ENCODE measurements at regions not wholly inside any gene's neighbourhood (a gene's known extent, or its start where the extent isn't known, plus 50 kb on each side); places are given as distances from the start of the nearest gene placed in this dataset.
"Not testable (repeated sequence)": the region's sequence is repeated elsewhere in the genome, so short reads cannot be mapped to it uniquely, and the experiment has no call there.

DNA sequence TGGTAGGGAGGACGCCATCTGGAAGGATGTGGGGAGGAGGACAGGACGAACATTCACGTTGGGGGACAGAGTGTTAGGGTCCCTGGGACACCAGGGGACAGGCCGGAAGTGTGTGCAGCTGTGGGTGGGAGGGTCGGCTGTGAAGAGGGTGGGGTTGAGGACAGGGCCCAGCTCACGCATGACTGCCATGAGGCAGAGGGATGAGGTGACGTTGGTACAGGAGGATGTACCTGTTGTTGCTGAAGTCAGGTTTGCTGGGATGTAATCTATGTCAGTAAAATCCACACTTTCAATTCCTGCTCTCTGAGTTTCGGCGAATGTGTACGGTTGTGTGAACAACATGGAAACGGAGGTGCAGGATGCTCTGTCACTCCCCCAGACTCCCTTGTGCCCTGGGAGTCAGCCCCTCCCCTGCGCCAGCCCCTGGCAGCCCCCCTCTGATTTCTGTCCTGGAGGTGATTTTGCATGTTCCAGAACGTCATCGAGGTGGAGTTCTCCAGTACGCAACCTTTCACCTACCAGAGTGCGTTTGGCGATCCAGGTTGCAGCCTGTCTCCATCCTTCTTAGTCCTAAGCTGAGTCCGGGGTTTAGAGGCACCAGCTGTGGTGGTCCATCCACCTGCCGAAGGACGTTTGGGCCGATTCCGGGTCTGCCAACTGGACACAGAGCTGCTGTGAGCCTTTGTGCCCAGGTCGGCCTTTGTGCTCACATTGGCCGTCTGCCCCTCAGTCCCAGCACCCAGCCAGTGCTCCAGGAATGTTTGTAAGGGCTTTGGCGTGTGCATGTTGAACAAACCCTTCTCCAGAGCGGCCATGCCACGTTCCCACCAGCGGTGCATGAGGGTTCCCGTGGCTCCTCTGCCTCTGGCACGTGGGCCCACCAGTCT, 203.2 kb downstream of the NPIPB11 start:
- DNase-seq (ENCODE audit: low read depth in 3 of 3, low spot score in 2 of 3): not testable (repeated sequence)

DNA sequence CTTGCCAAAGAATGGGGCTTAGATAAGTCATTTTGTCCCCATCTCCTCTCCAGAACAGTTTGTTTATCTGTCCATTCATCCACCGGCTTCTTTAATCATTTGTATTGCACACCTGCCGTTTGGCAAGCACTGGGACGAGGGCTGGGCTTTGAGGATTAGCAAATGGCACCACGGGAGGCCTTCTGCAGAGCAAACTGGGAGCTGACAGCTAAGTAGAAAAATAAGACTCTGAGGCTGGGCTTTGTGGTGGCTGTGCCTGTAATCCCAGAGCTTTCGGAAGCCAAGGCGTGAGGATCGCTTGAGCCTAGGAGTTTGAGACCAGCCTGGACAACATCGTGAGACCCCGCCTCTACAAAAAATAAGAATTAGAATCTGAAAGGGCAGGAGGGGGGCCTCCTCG, 203.9 kb downstream of the NPIPB11 start:
- not testable (repeated sequence) for DNase-seq (ENCODE audit: low read depth in 3 of 3, low spot score in 2 of 3)

DNA sequence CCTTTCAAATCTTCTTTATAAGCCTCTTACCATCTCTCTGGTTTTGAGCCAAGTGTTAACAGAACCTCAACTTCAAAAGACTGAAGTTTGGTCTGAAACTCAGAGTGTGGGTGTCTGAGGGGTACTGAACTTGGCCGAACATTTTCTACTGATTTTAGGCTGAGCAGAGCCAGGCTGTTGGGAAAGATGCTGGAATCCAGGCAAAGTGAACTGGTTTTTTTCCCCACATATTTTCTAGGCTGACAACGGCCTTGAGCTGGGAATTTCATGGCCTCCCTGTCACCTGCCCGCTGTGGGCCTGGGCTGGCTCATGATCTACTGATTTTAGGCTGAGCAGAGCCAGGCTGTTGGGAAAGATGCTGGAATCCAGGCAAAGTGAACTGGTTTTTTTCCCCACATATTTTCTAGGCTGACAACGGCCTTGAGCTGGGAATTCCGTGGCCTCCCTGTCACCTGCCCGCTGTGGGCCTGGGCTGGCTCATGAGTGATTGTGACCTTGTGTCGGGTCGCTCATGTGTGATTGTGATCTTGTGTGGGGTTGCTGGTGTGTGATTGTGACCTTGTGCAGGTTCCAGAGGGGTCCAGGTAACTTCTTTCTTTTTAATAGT, 204.4 kb downstream of the NPIPB11 start:
- not testable (repeated sequence) for DNase-seq (ENCODE audit: low read depth in 3 of 3, low spot score in 2 of 3)

DNA sequence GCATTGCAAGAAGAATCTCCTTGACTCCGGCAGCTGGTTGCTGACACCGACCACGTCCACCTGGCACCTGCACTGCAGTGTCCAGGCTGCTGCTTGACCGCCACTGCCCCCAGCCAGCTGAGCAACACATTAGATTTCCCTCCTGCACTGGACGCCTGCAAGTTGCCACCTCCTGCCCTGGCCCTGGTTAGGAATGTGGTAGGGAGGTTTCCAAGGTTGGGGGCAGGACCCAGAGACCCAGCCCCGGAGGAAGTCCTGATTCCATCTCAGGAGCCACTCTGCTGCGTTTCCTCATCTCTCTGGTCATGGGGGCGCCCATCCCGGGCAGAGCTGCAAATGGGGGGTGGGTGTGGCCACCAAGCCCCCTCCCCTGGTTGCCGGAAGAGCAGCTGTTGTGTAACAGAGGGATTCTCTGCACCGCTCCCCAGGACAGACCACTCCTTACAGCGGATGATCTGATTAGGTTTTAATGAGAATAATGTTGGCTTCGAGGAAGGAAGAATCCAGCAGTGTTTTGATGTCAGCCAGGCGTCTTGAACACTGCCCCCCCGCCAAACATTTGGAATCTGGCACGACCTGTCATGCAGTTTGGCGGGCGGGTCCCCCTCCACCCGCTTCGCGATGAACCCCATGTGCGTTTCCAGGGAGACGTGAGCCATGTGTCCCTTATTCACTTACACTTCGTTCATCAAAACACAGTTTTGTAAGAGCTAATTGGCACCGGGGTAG, 205.1 kb downstream of the NPIPB11 start:
- DNase-seq (ENCODE audit: low read depth in 3 of 3, low spot score in 2 of 3): not testable (repeated sequence)

DNA sequence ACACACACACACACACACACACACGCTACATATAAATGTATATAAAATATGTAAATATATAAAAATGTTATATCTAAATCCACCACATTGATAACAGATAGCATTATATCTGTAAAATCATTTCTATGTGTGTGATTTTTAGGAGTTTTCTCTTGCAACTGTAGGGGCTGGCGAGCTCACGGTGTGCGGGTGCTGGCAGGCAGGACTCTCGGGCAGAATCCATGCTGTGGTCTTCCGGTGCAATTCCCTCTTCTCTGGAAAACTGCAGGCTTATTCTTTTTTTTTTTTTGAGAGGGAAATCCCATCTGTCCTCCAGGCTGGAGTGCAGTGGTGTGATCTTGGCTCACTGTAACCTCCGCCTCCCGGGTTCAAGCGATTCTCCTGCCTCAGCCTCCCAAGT, 205.8 kb downstream of the NPIPB11 start:
- DNase-seq (ENCODE audit: low read depth in 3 of 3, low spot score in 2 of 3): not testable (repeated sequence)

DNA sequence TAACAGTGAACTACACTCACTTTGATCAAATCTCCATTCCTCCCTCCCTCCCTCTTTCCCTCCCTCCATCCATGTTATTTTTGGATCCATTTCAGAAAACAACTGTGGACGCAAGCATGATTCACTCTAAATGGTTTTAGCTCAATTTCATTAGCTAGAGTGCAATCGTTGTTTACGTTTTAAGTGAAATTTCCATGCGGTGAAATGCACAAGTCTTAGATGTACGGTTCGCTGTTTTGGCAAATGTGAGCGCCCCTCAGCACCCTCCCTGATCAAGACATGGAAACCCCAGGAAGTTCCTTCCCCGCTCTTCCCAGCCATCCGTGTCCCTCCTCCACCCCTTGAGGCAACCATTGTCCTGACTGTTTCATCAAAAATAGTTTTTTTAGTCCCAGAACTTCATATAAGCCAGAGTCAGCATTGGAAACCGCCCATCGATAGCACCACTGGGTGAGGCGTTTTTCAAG, 206.3 kb downstream of the NPIPB11 start:
- DNase-seq (ENCODE audit: low read depth in 3 of 3, low spot score in 2 of 3): not testable (repeated sequence)

DNA sequence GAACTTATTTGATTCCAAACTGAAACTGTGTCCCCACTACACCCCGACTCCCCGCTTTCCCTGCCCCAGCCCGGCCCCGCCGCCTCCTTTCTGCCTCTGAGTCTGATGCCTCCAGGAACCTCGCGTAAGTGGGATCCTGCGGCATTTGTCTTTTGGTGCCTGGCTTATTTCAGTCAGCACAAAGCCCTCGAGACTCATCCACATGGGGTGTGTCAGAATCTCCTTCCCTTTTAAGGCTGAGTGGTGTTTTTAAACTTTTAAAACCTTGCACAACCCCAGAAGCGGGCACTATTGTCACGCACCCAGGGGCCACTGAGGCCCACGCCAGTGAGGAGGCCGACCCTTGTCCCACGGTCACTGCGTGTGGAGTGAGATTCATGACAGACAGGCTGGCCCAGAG, 206.9 kb downstream of the NPIPB11 start:
- DNase-seq (ENCODE audit: low read depth in 3 of 3, low spot score in 2 of 3): not testable (repeated sequence)

DNA sequence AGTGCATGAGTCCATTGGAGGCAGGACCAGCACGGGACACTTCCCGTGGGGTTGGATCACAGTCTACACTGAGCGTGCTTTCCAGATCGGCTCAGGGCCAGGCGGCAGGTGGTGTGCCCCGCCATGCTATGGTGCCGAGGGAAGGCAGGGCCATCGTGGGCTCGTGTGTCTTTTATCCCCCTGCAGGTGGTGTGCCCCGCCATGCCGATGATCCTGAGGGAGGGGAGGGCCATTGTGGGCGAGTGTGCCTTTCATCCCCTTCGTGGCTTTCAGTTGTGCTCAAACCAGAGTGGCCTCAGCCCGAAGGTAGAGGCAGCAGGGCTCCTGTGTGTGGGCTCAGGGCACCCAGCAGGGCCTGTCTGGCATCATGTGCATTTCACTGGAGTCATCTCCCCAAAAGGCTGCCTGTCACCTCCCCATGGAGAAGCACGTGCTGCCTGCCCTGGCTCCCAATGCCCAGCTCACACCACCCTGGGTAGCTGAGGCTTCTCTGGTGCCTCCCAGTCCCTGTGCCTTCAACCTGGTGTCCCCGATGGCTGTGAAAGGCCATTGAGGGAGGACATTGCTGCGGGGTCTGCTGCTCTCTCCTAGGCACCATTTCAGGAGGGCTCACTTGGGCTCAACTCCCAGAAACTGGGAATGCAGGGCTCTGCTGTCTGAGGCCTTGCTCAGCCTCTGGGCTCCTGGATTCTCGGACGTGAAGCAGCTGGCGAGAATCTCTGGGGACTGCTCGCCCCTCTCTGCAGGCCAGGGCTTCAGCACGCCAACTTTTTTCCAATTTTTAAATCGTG, 207.6 kb downstream of the NPIPB11 start:
- no peak for DNase-seq (ENCODE audit: low read depth in 3 of 3, low spot score in 2 of 3)

DNA sequence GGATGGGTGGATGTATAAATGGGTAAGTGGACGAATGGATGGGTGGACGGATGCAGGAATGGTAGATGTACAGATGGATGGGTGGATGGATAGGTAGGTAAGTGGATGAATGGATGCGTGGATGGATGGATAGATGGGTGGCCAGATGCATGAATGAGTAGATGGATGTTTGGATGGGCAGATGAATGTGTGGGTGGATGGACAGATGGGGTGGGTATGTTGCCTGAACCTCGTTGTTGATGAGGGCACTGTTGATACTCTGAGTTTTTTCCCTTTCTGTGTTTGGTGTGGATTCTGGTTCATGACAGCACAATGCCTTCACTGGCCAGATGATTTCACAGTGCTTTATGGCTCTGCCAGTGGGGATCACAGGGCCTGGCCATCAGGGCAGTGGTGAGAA, 208.3 kb downstream of the NPIPB11 start:
- DNase-seq (ENCODE audit: low read depth in 3 of 3, low spot score in 2 of 3): no peak

DNA sequence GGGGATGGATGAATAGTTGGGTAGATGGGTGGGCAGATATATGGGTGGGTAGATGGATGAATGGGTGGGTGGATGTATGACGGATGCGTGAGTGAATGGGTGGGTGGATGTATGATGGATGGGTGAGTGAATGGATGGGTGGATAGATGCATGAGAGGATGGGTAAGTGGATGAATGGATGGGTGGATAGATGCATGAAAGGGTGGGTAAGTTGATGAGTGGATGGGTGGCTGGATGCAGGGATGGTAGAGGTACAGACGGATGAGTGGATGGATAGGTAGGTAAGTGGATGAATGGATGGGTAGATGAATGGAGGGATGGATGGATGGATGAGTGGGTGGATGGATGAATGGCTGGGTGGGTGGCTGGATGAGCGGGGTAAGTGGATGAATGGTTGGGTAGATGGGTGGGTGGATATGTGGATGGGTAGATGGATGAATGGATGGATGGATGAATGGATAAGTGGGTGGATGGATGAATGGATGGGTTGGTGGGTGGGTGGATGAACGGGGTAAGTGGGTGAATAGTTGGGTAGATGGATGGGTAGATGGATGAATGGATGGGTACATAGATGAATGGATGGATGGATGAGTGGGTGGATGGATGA, 208.9 kb downstream of the NPIPB11 start:
- DNase-seq (ENCODE audit: low read depth in 3 of 3, low spot score in 2 of 3): not testable (repeated sequence)

DNA sequence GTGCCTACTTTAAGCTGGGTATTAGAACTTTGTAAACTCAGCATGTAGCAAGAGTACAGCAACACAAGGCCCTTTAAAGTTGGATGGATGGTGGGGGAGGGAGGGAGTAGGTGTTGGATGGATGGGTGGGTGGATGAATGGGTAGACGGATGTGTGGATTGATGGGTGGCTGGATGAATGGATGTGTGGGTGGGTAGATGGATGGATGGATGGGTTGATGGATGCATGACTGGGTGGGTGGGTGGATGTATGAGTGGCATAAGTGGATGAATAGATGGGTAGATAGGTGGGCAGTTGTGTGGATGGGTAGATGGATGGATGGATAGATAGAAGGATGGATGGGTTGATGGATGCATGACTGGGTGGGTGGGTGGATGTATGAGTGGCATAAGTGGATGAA, 209.8 kb downstream of the NPIPB11 start:
- not testable (repeated sequence) for DNase-seq (ENCODE audit: low read depth in 3 of 3, low spot score in 2 of 3)

DNA sequence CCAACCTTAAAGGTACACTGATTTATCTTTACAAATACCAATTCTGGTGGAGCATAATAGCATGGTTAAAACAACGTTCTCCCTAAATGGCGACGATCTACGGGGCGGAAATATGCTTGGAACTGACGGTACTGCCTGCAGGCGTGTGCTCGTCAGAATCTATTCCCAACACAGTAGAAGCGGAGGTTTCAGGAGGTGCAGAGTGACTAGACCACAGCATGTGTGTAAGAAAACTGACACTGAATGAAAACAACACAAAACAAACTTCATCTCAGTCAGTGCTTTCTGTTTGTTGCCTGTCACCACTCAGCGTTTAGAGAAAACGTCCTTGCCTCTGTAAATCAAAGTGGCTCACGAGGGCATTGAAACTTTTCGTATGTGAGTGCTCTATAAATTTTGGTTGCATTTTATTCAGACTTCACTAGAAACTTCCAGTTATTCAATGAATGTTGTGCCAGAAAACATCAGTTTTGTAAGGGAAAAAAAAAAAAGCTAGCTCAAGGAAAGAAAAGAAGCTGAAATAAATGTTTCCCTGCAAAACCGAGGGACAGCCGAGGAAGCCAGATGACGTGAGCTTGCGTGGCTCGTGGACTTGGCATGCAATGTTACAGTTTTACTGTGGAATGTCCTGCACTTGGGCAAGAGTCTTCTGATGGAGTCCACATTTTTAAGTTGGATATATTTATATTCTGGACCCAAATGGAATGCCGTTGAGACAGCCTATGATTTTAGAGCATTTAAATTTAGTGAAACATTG, 210.4 kb downstream of the LAT start:
- DNase-seq (ENCODE audit: low read depth in 3 of 3, low spot score in 2 of 3): not testable (repeated sequence)

DNA sequence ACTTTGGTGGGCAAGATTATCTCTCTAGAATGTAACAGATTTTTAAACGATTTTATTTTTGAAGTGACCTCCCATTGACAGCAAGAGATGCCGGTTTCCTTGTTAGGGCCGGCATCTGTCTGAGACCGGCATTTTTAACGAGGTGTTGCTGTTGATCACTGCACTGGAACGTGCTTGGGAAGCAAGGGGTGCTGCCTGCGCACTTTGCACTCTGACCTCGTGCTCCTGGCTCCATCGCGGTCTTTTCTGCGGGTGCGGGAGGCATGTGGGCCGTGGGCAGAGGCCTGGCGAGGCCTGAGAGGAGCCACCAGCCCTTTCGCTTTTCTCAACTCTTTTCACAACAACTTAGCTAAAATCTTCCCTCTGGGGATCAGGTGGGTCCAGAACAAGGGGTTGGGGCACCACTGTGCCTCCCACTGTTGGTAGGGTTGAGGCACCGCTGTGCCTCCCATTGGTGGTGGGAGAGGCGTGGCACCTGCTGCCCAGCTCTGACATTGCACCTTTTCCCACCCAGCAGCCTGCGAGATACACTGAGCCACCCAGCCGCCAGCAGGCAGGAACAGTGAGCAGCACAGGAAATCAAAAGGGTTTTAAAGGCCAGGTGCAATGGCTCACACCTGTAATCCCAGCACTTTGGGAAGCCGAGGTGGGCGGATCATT, 209.5 kb downstream of the LAT start:
- DNase-seq (ENCODE audit: low read depth in 3 of 3, low spot score in 2 of 3): not testable (repeated sequence)

DNA sequence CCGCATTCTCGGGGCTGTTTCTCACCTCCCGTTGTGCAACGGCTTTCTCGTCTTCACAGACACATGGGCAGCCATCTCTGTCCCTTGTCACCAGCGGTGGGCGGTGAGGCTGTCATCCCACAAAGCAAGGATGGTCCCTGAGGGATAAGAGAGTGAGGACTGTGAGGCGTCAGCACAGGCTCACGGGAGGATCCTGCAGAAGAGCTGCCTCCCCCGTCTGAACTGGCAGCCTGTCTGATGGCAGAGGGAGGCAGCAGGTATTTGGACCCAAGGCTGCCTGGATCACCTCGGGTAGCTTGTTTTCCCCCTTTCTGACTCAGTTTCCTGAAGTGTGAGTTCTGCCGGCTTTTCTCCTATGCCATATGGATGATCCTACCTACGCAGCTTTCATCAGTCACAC, 208.8 kb downstream of the LAT start:
- not testable (repeated sequence) for DNase-seq (ENCODE audit: low read depth in 3 of 3, low spot score in 2 of 3)

DNA sequence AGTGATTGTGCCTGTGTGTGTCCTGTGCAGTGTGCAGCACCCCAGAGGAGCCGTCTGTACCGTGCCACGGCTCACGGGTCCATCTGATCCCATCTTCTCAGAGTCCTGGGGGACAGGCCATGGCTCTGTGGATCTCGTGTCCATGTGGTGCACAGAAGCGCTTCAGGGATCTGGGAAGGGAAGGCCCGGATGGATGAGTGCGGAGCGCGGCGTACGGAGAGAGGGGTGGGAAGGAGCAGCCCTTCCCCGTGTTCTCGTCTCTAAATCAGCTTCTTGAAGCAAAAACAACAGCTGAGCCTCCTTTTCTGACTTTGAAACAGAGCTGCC, 208.4 kb downstream of the LAT start:
- not testable (repeated sequence) for DNase-seq (ENCODE audit: low read depth in 3 of 3, low spot score in 2 of 3)

DNA sequence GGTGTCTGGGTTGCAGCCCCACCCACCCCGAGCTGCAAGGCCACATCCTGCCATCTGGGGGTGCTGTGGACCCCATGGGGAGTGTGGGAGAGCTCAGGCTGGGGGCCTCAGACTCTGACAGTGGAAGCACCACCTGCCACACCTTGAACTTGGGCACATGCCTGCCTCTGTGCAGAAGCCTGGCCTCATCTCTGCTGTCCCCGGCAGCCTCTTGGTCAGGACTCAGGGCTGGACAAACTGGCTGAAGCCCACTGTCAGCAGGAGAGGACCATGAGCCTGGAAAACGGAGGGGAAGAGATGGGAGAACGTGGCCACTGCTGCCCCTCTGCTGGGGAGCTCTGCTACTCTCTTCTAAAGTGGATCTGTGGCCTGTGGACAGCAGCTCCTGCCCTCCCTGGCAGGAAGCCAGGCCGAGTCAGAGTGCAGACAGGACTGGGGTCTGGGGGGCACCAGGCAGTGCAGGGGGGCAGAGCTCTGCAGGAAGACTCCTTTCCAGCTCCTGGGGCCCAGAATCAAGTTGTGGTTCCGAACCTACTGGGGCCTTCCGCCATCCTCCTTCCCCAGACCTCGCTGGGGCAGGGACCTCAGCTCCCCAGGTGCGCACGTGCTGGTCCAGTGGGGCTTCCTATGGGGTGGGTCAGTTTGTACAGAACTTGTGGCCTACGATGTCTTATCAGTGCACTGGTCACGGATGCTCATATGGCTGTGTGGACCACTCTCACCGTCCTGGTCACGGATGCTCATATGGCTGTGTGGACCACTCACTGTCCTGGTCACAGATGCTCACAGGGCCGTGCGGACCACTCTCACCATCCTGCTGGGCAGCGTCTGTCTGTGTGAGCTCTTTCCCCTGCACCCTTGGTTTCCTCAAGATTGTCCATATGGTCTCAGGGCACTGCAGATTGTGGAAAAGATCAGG, 207.7 kb downstream of the LAT start:
- DNase-seq (ENCODE audit: low read depth in 3 of 3, low spot score in 2 of 3): no peak

DNA sequence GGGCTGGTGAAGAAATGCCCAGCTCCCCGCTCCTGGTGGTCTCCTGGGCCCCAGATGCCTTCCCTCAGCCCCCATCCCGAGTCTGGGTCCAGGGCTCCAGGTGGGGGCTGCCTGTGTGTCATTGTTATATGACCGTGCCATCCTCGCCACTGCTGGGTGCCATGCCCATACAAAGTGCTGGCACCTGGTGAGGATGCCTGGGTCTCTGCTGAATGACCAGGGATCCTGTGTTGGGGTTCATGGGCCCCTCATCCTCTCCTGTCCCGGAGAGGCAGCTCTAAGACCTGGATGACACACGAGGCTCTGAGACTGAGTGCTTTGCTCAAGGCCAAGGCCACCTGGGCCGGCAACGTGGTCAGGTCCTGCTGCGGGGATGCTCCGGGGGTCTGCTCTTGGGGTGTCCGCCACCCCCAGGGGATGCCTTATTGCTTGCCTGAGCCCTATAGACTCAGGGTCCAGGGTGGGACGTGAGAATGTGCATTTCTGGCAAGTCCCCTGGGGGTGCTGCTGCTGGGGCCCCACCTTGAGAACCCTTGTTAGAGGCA, 206.9 kb downstream of the LAT start:
- DNase-seq (ENCODE audit: low read depth in 3 of 3, low spot score in 2 of 3): not testable (repeated sequence)
